Ovary (tissue), 7 donors: ENCODE measurements at regions not wholly inside any gene's neighbourhood (a gene's known extent, or its start where the extent isn't known, plus 50 kb on each side); places are given as distances from the start of the nearest gene placed in this dataset.

Experiments
- DNase-seq, 5 donors: peaks; one replicate each; pipeline ENCODE4 v3.0.0-alpha.2; 2019 to 2020
- H3K27ac ChIP-seq, 2 donors: fragments of 200-600 bp; one replicate each; pipeline versions ENCODE4 v1.5.1 to v1.8.0; 2019 to 2022
- H3K27me3 ChIP-seq: fragments of 200-600 bp; one replicate; pipeline ENCODE4 v1.8.0; 2022
- H3K36me3 ChIP-seq: fragments of 200-600 bp; sonication (generic); one replicate; pipeline ENCODE4 v1.5.1; 2019
- H3K4me1 ChIP-seq: one replicate; pipeline ENCODE4 v1.8.1; 2013; ENCODE audit warnings: mild to moderate bottlenecking, moderate library complexity; ENCODE audit not compliant: insufficient read depth
- H3K4me3 ChIP-seq: fragments of 200-600 bp; sonication (generic); one replicate; pipeline ENCODE4 v1.5.1; 2017
- H3K9me3 ChIP-seq, 2 donors: fragments of 200-600 bp in 1 of 2; sonication (generic) in 1 of 2; one replicate each; pipeline versions ENCODE4 v1.5.1 to v1.8.1; 2013 to 2019; ENCODE audit warnings: mild to moderate bottlenecking in 1 of 2, moderate library complexity in 1 of 2
- EP300 ChIP-seq: sonication (generic); formaldehyde crosslinking; IDR thresholded peaks from one replicate; pipeline ENCODE4 v1.6.1; 2017; ENCODE audit warnings: antibody characterized with exemption
- POLR2A ChIP-seq: fragments of 450-650 bp; IDR thresholded peaks from one replicate; pipeline ENCODE4 v1.6.1; 2017; ENCODE audit warnings: antibody characterized with exemption, mild to moderate bottlenecking, moderate library complexity
- WGBS, 3 donors: extraction: QIAGEN DNeasy Blood & Tissue Kit in 1 of 3; methylation state at CpG; one replicate each; pipeline versions ENCODE4 v1.1.5 to v1.1.7; 2013 to 2017; 5-methylcytosine and 5-hydroxymethylcytosine counted together
- intact Hi-C, 4 donors: fragments of 100-400 bp; cut with DNase I; formaldehyde crosslinking; loops; one replicate each; pipeline versions ENCODE4 v1.11.0 to v1.15.1; 2022 to 2023
- TF ChIP-seq, protein P1 (sequence below), 3 donors: fragments of 450-650 bp in 2 of 3; fragments of 200-600 bp in 1 of 3; IDR thresholded peaks; one replicate each; pipeline versions ENCODE4 v1.5.1 to v1.8.0; 2016 to 2022; ENCODE audit warnings: antibody characterized with exemption in 3 of 3, mild to moderate bottlenecking in 1 of 3
- donor health status: DM: no; HTN: no; CAD: no; lungs with moderate emphysema.
- donor health status: DM: no; HTN: no; CAD: no.
- donor health status: Bipolar disorder and iron deficiency.
- donor health status: DM: no; HTN: no; CAD: no.
- donor health status: DM: yes; HTN: yes; CAD: no.

- Histone ChIP-seq H3K36me3 (no peaks in the 10 kb centered on the region), H3K4me3 (no peak overlapping the region), H3K4me1 (peaks cover 4% of the 10 kb centered on the region), H3K9me3 (no peaks in the 10 kb centered on the region), H3K27me3 (no peaks in the 10 kb centered on the region), H3K27ac (no peak overlapping the region)
- intact Hi-C loops: loop anchor here in 1 of 4 donors (10.0 kb wide), 1 partner anchor 61 kb away; no protein-coding TSS in a partner anchor
- TF ChIP-seq POLR2A: no peak
- TF ChIP-seq EP300: no peak
- TF ChIP-seq, protein P1, sequence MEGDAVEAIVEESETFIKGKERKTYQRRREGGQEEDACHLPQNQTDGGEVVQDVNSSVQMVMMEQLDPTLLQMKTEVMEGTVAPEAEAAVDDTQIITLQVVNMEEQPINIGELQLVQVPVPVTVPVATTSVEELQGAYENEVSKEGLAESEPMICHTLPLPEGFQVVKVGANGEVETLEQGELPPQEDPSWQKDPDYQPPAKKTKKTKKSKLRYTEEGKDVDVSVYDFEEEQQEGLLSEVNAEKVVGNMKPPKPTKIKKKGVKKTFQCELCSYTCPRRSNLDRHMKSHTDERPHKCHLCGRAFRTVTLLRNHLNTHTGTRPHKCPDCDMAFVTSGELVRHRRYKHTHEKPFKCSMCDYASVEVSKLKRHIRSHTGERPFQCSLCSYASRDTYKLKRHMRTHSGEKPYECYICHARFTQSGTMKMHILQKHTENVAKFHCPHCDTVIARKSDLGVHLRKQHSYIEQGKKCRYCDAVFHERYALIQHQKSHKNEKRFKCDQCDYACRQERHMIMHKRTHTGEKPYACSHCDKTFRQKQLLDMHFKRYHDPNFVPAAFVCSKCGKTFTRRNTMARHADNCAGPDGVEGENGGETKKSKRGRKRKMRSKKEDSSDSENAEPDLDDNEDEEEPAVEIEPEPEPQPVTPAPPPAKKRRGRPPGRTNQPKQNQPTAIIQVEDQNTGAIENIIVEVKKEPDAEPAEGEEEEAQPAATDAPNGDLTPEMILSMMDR (IDR thresholded peaks at IDR 0.05): no peak
- 35 to 77% (median 62%) methylated on average over 1 of the region's 1 CpG for WGBS, 3 donors
- DNase-seq: no peak
These were observed 456.9 kb downstream of the RASEF start for GRCh38 chr9:82606071-82606470.

DNA sequence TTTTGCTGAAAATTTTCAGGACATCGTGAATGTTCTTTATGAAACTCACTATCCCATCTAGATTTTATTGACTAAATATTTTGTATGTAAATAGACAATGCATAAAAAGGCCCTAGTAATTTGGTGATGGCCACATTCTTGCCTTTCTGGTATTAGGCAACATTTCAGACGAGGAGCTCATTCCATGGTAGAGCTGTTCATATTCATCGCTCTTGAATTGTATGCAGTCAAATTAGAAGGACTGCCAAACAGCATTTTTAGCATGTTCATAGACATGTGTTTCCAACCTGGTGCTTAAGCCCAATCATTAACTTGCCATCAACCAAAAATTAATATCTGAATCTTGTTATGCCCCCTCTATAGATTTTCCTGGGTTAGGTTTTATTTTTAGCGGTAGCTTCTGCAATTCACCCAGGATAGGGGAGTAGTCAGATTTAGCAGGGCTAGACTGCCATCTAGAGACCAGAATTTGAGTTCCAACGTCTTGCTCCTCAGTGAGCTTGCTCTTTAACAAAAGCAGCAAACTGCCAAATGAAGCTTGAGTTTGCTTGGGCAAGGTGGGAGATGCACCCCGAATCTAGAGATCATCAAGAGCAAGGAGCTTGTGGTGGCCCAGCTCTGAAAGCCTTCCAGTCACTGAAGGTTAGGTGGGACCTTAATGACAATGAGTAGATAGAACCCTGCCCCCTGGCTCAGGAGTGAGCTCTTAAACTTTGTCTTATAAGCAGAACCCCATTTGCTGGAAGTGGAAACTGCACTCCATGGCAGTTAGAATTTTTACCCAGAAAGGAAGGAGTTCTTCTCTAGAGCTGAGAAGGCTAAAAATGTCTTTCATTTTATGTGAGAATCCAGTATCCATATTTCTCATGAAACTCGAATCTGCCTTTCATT, 456.2 kb downstream of the RASEF start:
- peaks cover 4% of the 10 kb centered on the region for H3K4me1 ChIP-seq
- H3K27me3 ChIP-seq: no peaks in the 10 kb centered on the region
- no peaks in the 10 kb centered on the region for H3K36me3 ChIP-seq
- H3K4me3 ChIP-seq: no peak overlapping the region
- H3K27ac ChIP-seq: no peak overlapping the region
- intact Hi-C loops: loop anchor here in 1 of 4 donors (10.0 kb wide), 1 partner anchor 62 kb away; no protein-coding TSS in a partner anchor
- TF ChIP-seq POLR2A (no peak), EP300 (no peak)
- TF ChIP-seq, protein P1 (IDR thresholded peaks at IDR 0.05): peak in 1 of 3 donors; percentile 39
- H3K9me3 ChIP-seq: no peaks in the 10 kb centered on the region
- 48 to 55% (median 53%) methylated on average over 7 of the region's 7 CpGs for WGBS, 3 donors
- DNase-seq: peak in 3 of 5 donors; percentile 14 to 26 (median 22)

DNA sequence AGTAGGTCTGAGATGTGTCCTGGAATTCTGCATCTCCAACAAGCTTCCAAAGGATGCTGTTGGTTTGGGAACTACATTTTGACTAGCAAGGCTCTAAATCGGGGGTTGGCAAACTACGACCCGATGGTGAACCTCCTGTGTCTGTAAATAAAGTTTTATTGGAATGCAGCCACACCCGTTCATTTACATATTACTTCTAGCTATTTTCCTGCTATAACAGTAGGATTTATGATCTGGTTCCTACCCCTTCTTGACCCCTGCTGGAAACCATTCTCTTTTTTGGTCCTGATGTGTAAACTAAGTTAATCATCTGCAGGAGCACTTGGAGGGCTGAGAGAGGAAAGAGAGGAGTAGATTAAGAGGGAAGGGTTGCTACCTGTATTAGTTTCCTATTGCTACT, 454.5 kb downstream of the RASEF start:
- Histone ChIP-seq H3K4me3 (no peak overlapping the region), H3K9me3 (no peaks in the 10 kb centered on the region), H3K27me3 (no peaks in the 10 kb centered on the region), H3K4me1 (peaks cover 4% of the 10 kb centered on the region), H3K27ac (no peak overlapping the region), H3K36me3 (no peaks in the 10 kb centered on the region)
- intact Hi-C loops: loop anchor here in 1 of 4 donors (10.0 kb wide), 1 partner anchor 64 kb away; no protein-coding TSS in a partner anchor
- WGBS, 3 donors: 68 to 77% (median 73%) methylated on average over 4 of the region's 4 CpGs
- TF ChIP-seq EP300 (no peak), POLR2A (no peak)
- TF ChIP-seq, protein P1 (IDR thresholded peaks at IDR 0.05): no peak
- DNase-seq: no peak

GRCh38 chr9:82612942-82613341, 450.0 kb downstream of the RASEF start:
- intact Hi-C loops: no loop called here
- 19 to 21% (median 20%) methylated on average over 5 of the region's 5 CpGs for WGBS, 3 donors

More at GRCh38 chr9:82612942-82613341, 450.0 kb downstream of the RASEF start:
- Histone ChIP-seq H3K4me1 (no peaks in the 10 kb centered on the region), H3K27me3 (no peaks in the 10 kb centered on the region), H3K9me3 (no peaks in the 10 kb centered on the region), H3K4me3 (no peak overlapping the region), H3K36me3 (no peaks in the 10 kb centered on the region), H3K27ac (no peak overlapping the region)
- no peak for DNase-seq
- TF ChIP-seq POLR2A (no peak), EP300 (no peak)
- TF ChIP-seq, protein P1 (IDR thresholded peaks at IDR 0.05): no peak
